Liver (tissue), 8 donors: ENCODE measurements at regions not wholly inside any gene's neighbourhood (a gene's known extent, or its start where the extent isn't known, plus 50 kb on each side); places are given as distances from the start of the nearest gene placed in this dataset.

Experiments used
- DNase-seq: peaks from one replicate; pipeline ENCODE4 v3.0.0-alpha.2; 2017; ENCODE audit warnings: low spot score
- H3K27ac ChIP-seq, 2 donors: one replicate each; pipeline ENCODE4 v1.7.0; 2013; ENCODE audit warnings: inconsistent platforms in 2 of 2, low read length in 2 of 2, control low read depth in 1 of 2, low read depth in 1 of 2, mild to moderate bottlenecking in 1 of 2
- H3K27me3 ChIP-seq, 4 donors: one replicate each; pipeline versions ENCODE4 v1.6.1 to v1.7.0; 2013; ENCODE audit warnings: low read length in 3 of 4, inconsistent platforms in 1 of 4, mild to moderate bottlenecking in 1 of 4, moderate library complexity in 1 of 4; ENCODE audit not compliant: control insufficient read depth in 4 of 4, insufficient read depth in 4 of 4
- H3K36me3 ChIP-seq, 4 donors: one replicate each; pipeline versions ENCODE4 v1.6.1 to v1.7.0; 2013; ENCODE audit warnings: low read length in 3 of 4, mild to moderate bottlenecking in 3 of 4, low read depth in 1 of 4, moderate library complexity in 1 of 4; ENCODE audit not compliant: control insufficient read depth in 4 of 4, insufficient read depth in 3 of 4
- H3K4me1 ChIP-seq, 4 donors: one replicate each; pipeline versions ENCODE4 v1.6.1 to v1.7.0; 2013; ENCODE audit warnings: low read length in 3 of 4, mild to moderate bottlenecking in 3 of 4, moderate library complexity in 1 of 4; ENCODE audit not compliant: control insufficient read depth in 4 of 4, insufficient read depth in 4 of 4
- H3K4me3 ChIP-seq, 3 donors: one replicate each; pipeline versions ENCODE4 v1.6.1 to v1.7.0; 2013; ENCODE audit warnings: low read length in 3 of 3, control low read depth in 1 of 3, low read depth in 1 of 3, mild to moderate bottlenecking in 1 of 3
- H3K9ac ChIP-seq, 2 donors: one replicate each; pipeline ENCODE4 v1.7.0; 2013; ENCODE audit warnings: low read length in 2 of 2, mild to moderate bottlenecking in 2 of 2, moderate library complexity in 2 of 2, control low read depth in 1 of 2, low read depth in 1 of 2
- H3K9me3 ChIP-seq, 4 donors: one replicate each; pipeline versions ENCODE4 v1.6.1 to v1.7.0; 2013; ENCODE audit warnings: low read length in 3 of 4; ENCODE audit not compliant: control insufficient read depth in 4 of 4
- EGR1 ChIP-seq, 2 donors: IDR thresholded peaks; 2 replicates each; pipeline ENCODE4 v1.6.1; 2016 to 2018; ENCODE audit warnings: antibody characterized with exemption in 2 of 2, low read depth in 2 of 2
- GABPA ChIP-seq, 2 donors: IDR thresholded peaks in 1 of 2; conservative IDR thresholded peaks in 1 of 2; 2 replicates each; pipeline ENCODE4 v1.6.1; 2016; ENCODE audit warnings: antibody characterized with exemption in 2 of 2, mild to moderate bottlenecking in 1 of 2, moderate library complexity in 1 of 2
- JUND ChIP-seq, 2 donors: IDR thresholded peaks; 2 replicates each; pipeline ENCODE4 v1.6.1; 2016; ENCODE audit warnings: antibody characterized with exemption in 2 of 2
- REST ChIP-seq: IDR thresholded peaks from 2 replicates; pipeline ENCODE4 v1.6.1; 2016; ENCODE audit warnings: antibody characterized with exemption, mild to moderate bottlenecking
- WGBS: extraction: QIAGEN DNeasy Blood & Tissue Kit; methylation state at CpG from one replicate; pipeline ENCODE4 v1.1.7; 2013; 5-methylcytosine and 5-hydroxymethylcytosine counted together
- TF ChIP-seq, protein P1 (sequence below): IDR thresholded peaks from 2 replicates; pipeline ENCODE4 v1.6.1; 2016; ENCODE audit warnings: antibody characterized with exemption
- TF ChIP-seq, protein P2 (sequence below): fragments of 150-350 bp; IDR thresholded peaks from 2 replicates; pipeline ENCODE4 v1.5.1; 2017; ENCODE audit warnings: improper control_type of control experiment, low read depth, low read length; ENCODE audit not compliant: missing input control
- donor health status: healthy.
- donor health status: healthy.
- donor health status: healthy.
- donor health status: healthy.
- donor health status: healthy.

- no peak for DNase-seq
- peaks cover 1 to 10% (median 5%) of the 10 kb centered on the region in 4 donors for H3K4me1 ChIP-seq
- H3K27ac ChIP-seq, result no peak overlapping the region
- H3K9me3 ChIP-seq, result no peaks in the 10 kb centered on the region
- H3K9ac ChIP-seq, result no peak overlapping the region
- H3K36me3 ChIP-seq, result no peaks in the 10 kb centered on the region
- 94% methylated on average over 8 of the region's 8 CpGs for WGBS
- no peaks in the 10 kb centered on the region for H3K27me3 ChIP-seq
- TF ChIP-seq GABPA (IDR thresholded peaks at IDR 0.05 in 1 of 2, conservative IDR thresholded peaks at IDR 0.05 in 1 of 2) (no peak), EGR1 (IDR thresholded peaks at IDR 0.05; ENCODE audit: low read depth in 2 of 2) (no peak), REST (no peak), JUND (IDR thresholded peaks at IDR 0.05) (no peak)
- TF ChIP-seq, protein P1, sequence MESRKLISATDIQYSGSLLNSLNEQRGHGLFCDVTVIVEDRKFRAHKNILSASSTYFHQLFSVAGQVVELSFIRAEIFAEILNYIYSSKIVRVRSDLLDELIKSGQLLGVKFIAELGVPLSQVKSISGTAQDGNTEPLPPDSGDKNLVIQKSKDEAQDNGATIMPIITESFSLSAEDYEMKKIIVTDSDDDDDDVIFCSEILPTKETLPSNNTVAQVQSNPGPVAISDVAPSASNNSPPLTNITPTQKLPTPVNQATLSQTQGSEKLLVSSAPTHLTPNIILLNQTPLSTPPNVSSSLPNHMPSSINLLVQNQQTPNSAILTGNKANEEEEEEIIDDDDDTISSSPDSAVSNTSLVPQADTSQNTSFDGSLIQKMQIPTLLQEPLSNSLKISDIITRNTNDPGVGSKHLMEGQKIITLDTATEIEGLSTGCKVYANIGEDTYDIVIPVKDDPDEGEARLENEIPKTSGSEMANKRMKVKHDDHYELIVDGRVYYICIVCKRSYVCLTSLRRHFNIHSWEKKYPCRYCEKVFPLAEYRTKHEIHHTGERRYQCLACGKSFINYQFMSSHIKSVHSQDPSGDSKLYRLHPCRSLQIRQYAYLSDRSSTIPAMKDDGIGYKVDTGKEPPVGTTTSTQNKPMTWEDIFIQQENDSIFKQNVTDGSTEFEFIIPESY, result no peak
- TF ChIP-seq, protein P2, sequence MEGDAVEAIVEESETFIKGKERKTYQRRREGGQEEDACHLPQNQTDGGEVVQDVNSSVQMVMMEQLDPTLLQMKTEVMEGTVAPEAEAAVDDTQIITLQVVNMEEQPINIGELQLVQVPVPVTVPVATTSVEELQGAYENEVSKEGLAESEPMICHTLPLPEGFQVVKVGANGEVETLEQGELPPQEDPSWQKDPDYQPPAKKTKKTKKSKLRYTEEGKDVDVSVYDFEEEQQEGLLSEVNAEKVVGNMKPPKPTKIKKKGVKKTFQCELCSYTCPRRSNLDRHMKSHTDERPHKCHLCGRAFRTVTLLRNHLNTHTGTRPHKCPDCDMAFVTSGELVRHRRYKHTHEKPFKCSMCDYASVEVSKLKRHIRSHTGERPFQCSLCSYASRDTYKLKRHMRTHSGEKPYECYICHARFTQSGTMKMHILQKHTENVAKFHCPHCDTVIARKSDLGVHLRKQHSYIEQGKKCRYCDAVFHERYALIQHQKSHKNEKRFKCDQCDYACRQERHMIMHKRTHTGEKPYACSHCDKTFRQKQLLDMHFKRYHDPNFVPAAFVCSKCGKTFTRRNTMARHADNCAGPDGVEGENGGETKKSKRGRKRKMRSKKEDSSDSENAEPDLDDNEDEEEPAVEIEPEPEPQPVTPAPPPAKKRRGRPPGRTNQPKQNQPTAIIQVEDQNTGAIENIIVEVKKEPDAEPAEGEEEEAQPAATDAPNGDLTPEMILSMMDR, result no peak
- H3K4me3 ChIP-seq, result no peak overlapping the region
Observed at GRCh38 chr6:12238219-12238618, 51.9 kb upstream of the EDN1 start.
